Right cardiac atrium (tissue), 5 donors: ENCODE measurements at regions not wholly inside any gene's neighbourhood (a gene's known extent, or its start where the extent isn't known, plus 50 kb on each side); places are given as distances from the start of the nearest gene placed in this dataset.

Experiments
- ATAC-seq, 2 donors: fragments of 200-7000 bp; cut with Tn5 transposase; one replicate each; pipeline versions ENCODE4 v1.8.0 to v1.9.1; 2020; ENCODE audit warnings: moderate library complexity in 2 of 2, mild to moderate bottlenecking in 1 of 2
- DNase-seq, 3 donors: peaks; one replicate each; pipeline ENCODE4 v3.0.0-alpha.2; 2020
- H3K27ac ChIP-seq: one replicate; pipeline ENCODE4 v1.5.1; 2013; ENCODE audit warnings: mild to moderate bottlenecking, low read length, control low read depth, moderate library complexity
- H3K27me3 ChIP-seq: one replicate; pipeline ENCODE4 v1.6.1; 2013; ENCODE audit not compliant: control insufficient read depth, insufficient read depth
- H3K4me1 ChIP-seq: one replicate; pipeline ENCODE4 v1.6.1; 2013; ENCODE audit warnings: low read length; ENCODE audit not compliant: control insufficient read depth, insufficient read depth
- H3K4me3 ChIP-seq: one replicate; pipeline ENCODE4 v1.5.1; 2013; ENCODE audit warnings: low read length, control low read depth
- H3K9me3 ChIP-seq: one replicate; pipeline ENCODE4 v1.6.1; 2013; ENCODE audit warnings: low read length; ENCODE audit not compliant: control insufficient read depth
- WGBS: extraction: QIAGEN DNeasy Blood & Tissue Kit; methylation state at CpG from one replicate; pipeline ENCODE4 v1.1.7; 2013; 5-methylcytosine and 5-hydroxymethylcytosine counted together
- intact Hi-C, 4 donors: fragments of 100-400 bp; cut with DNase I; formaldehyde crosslinking; loops; one replicate each; pipeline versions ENCODE4 v1.11.0 to v1.14.0; 2022 to 2023
- donor health status: healthy with polysubstance abuse.
- donor health status: DM: no; HTN: yes; CAD: no.
- donor health status: DM: no; HTN: no; CAD: no.
- donor health status: DM: no; HTN: yes; CAD: no; lungs with severe emphysema.
- donor health status: DM: yes; HTN: yes; CAD: no.

DNA sequence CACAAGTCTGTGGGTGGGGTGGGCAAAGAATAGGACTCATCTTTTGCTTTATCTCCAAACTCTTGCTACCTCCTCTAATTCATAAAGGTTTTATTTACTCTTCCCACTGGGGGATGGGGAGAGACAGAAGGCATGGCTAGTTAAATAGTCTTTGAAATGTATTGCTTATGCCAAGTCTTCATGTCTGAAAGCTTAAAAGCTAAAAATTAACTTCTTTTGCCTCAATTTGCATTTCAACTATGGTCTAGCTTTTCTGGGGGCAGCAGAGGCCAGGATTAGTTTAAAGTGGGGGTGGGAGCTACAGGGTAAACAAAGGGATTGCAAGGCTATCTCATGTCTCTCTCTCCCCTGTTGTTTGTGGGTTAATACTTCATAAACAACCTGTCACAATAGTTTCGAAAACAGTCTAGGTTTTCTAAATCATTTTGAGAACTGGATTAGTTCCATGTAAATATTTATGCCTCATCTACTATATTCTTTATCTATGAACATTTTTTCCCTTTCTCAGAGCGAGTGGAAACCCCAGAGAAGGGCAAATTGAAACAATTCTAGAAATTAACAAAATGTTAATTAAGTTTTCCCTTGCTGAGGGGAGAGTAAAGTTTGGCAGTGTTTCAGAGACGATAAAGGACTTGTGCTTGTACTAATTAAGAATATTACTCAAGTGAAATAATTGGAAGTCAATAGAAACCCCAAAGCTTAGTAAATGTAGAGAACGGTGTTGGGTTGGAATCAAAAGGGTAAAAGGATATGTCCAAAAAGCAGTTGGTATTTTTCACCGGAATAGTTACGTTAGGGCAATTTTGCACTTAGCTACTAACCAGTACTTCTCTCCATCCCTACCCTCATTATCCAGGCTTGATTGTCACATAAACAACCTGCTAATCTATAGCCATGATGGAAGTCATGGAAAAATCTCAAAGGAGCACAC is 182.2 kb downstream of the GIPC2 start:
- H3K4me3 ChIP-seq: no peak overlapping the region
- H3K27me3 ChIP-seq: no peaks in the 10 kb centered on the region
- WGBS: 70% methylated on average over 6 of the region's 6 CpGs
- ATAC-seq: no peak
- H3K9me3 ChIP-seq: no peaks in the 10 kb centered on the region
- intact Hi-C loops: no loop called here
- H3K27ac ChIP-seq: no peak overlapping the region
- H3K4me1 ChIP-seq: no peaks in the 10 kb centered on the region
- no peak for DNase-seq

DNA sequence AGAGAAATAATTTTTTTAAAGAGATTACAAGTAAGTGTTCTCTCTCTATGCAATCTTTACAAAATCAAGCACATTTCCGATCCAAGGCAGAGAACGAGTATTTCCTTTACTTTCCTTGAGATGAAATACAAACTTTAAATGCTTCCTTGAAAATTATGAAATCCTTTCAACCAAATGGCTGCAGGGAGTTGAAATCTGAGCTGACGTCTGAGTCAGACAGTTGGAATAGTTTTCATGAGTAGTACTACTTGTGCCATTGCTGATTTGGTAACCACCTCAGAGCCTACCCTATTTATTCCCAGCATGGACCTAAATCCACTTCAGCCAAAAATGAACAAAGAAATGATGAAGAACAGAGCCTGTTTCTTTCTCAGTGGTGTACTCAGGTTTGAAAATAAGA is 183.6 kb downstream of the GIPC2 start:
- H3K9me3 ChIP-seq: no peaks in the 10 kb centered on the region
- H3K4me1 ChIP-seq: no peaks in the 10 kb centered on the region
- H3K4me3 ChIP-seq: no peak overlapping the region
- ATAC-seq (peak; percentile 78 to 79), DNase-seq (no peak)
- H3K27me3 ChIP-seq: no peaks in the 10 kb centered on the region
- WGBS: 58% methylated on average over 3 of the region's 3 CpGs
- intact Hi-C loops: no loop called here
- H3K27ac ChIP-seq: no peak overlapping the region

DNA sequence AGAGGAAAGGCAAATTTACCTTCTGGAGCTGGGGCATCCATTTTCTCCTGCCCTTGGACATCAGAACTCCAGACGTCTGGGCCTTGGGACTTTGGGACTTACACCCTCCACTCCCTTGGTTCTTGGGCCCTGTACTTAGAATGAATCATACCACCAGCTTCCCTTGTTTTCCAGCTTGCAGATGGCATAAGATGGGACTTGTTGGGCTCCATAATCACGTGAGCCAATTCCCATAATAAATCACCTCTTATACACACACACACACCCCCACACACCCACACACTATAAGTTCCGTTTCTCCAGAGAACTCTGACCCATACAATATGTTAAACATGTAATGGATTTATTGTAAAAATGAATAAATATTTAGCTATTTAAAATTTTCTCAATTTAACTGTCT is 185.7 kb downstream of the GIPC2 start:
- DNase-seq: no peak
- Histone ChIP-seq H3K9me3 (no peaks in the 10 kb centered on the region), H3K27ac (no peak overlapping the region), H3K4me1 (no peaks in the 10 kb centered on the region), H3K4me3 (no peak overlapping the region), H3K27me3 (no peaks in the 10 kb centered on the region)
- intact Hi-C loops: no loop called here
- WGBS: 57% methylated on average over 3 of the region's 3 CpGs
- ATAC-seq: no peak

DNA sequence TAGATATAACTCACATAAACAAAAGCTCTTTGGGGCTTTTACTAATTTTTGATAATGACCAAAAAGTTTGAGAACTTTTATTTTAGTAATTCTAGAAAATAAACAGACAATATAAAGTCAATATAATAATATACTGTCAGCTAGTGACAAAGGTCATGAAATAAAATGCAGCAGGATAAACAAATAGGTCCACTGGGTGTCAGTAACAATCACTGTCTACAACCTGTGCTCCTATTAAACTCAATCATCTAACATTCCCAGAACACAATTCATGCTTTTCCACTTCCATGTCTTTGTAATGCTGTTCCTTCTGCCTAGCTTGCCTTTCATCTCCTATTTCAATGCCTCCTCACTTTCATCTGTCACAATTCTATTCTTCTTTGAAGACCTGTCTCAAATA is 186.1 kb downstream of the GIPC2 start:
- Histone ChIP-seq H3K4me1 (no peaks in the 10 kb centered on the region), H3K9me3 (no peaks in the 10 kb centered on the region), H3K4me3 (no peak overlapping the region), H3K27ac (no peak overlapping the region), H3K27me3 (no peaks in the 10 kb centered on the region)
- intact Hi-C loops: no loop called here
- no peak for ATAC-seq
- no peak for DNase-seq

DNA sequence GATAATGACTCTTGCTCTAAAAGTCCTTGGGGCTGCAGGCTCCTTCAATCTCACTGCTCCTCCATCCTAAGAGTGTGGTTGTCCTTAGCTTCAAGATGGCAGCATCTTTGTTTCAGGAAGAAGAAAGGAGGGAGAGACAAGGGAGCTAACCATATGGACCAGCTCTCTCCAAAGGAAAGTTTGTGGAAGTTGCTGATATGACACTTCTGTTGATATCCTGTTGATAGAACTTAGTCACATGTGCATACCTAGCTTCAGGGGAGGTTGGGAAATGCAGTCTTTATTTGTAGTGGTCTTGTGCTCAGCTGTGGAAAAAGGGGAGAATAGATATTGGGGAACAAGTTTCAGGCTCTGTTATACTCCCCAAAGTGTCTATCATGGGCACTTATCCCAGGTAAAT is 186.9 kb downstream of the GIPC2 start:
- Histone ChIP-seq H3K9me3 (no peaks in the 10 kb centered on the region), H3K27ac (no peak overlapping the region), H3K27me3 (no peaks in the 10 kb centered on the region), H3K4me1 (no peaks in the 10 kb centered on the region), H3K4me3 (no peak overlapping the region)
- no peak for ATAC-seq
- intact Hi-C loops: no loop called here
- DNase-seq: no peak

DNA sequence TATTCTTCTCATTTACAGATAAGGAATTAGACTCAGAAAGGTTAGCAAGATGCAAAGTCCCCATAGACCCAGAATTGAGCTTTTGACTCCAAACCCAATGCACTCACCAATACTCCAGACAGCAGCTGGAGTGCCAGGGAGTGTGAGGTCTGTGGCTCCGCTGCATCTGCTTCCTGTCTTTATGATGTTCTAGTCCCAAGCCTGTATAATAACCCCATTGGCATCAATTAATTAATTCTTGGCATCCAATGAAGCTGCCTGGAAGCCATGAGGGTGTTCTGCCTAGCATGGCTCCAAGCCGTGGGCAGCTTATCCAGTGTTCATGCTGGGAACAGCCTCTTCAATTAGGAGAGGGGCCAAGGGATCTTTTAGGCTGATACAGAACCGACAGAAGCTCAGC is 188.7 kb downstream of the GIPC2 start:
- H3K4me3 ChIP-seq: no peak overlapping the region
- DNase-seq (no peak), ATAC-seq (no peak)
- H3K27me3 ChIP-seq: no peaks in the 10 kb centered on the region
- intact Hi-C loops: no loop called here
- H3K9me3 ChIP-seq: no peaks in the 10 kb centered on the region
- 32% methylated on average over 3 of the region's 3 CpGs for WGBS
- no peaks in the 10 kb centered on the region for H3K4me1 ChIP-seq
- no peak overlapping the region for H3K27ac ChIP-seq

DNA sequence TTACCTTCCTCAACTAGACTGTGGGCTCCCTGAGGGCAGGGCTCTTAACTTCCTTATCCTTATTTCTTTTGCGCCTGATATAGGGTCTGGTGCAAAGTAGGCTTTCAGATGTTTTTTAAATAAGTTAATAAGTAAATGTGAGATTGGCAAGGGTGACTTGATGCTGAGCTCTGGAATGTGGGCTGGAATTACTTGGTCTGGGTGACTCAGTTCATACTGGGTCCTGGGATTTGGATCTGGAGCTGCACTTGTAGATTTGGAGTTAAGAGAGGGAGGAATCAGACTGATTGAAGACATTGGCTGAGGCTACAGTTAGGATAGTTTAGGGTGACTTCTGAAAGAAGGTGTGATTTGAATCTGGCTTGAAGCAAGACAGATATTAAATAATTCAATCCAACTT is 190.9 kb downstream of the GIPC2 start:
- Histone ChIP-seq H3K9me3 (no peaks in the 10 kb centered on the region), H3K27ac (no peak overlapping the region), H3K4me1 (no peaks in the 10 kb centered on the region), H3K4me3 (no peak overlapping the region), H3K27me3 (no peaks in the 10 kb centered on the region)
- ATAC-seq: no peak
- intact Hi-C loops: no loop called here
- DNase-seq: no peak
- WGBS: 83% methylated on average over 1 of the region's 1 CpG

DNA sequence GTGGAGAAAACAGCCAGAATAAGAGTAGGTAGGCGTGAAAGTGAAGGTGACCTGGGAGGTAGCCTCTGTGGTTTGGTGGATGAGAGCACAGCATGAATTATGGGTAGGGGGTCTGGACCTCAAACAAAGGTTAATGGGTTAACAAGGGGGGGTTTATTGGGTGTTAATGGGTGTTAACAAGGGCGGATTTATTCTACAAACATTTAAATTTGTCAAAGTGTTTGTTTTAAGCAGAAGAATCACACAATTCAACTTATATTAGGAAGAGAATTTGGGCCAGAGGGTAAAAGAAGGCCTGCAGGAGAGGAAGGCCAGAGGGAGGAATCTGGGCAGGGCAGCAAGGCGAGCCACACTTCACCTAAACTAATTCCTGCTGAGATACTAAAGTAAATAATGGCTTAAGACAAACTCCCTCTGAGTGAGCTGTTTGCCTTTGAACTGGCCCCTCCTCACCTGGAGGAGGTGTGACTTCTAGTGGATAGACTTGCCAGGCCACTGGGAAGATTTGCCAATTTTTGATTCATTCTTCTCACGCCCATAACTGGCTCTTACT is 191.7 kb downstream of the GIPC2 start:
- Histone ChIP-seq H3K4me1 (no peaks in the 10 kb centered on the region), H3K9me3 (no peaks in the 10 kb centered on the region), H3K4me3 (no peak overlapping the region), H3K27ac (no peak overlapping the region), H3K27me3 (no peaks in the 10 kb centered on the region)
- intact Hi-C loops: no loop called here
- ATAC-seq (peak in 1 of 2 donors; percentile 43), DNase-seq (no peak)
- WGBS: 31% methylated on average over 4 of the region's 4 CpGs

DNA sequence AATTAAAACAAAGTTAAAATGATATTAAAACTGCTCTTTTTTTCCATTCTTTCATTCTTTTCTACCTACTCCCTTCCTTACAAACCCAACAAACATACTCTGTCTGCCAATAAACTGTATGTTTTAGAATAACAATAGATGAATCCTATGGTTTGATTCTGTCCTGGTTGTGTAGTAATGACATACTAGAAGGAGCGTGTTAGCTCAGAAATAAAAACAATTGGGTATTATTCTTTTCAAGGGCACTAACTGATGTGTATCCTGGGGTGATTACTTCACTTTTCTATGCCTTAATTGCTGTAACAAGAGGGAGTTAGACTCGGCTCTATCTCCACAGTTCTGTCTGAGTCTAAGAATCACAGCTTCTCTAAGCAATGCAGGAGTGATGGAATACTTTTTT is 194.4 kb downstream of the GIPC2 start:
- intact Hi-C loops: no loop called here
- no peak for ATAC-seq
- no peak for DNase-seq
- H3K4me1 ChIP-seq: no peaks in the 10 kb centered on the region
- WGBS: 66% methylated on average over 2 of the region's 2 CpGs
- H3K27me3 ChIP-seq: no peaks in the 10 kb centered on the region
- H3K27ac ChIP-seq: no peak overlapping the region
- H3K9me3 ChIP-seq: no peaks in the 10 kb centered on the region
- H3K4me3 ChIP-seq: no peak overlapping the region

DNA sequence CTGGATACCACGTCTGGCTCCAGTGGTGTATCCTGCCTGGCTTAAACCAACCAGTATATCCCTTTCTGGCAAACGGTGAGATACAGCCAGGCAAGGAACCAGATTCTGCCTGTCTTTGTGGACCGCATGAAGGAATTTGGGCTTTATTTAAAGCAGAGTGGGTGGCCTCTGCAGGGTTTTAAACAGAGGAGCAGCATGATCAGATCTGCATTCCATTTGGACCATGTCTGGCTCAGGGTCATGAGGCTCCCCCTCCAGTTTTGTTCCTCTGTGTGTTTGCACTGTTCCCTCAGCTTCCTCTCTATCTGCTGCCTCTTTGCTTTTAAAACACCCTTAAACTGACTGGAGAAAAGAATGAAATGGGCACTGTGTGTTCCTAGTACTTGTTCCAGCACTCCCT is 195.0 kb downstream of the GIPC2 start:
- no peaks in the 10 kb centered on the region for H3K27me3 ChIP-seq
- H3K4me1 ChIP-seq: no peaks in the 10 kb centered on the region
- H3K9me3 ChIP-seq: no peaks in the 10 kb centered on the region
- H3K27ac ChIP-seq: no peak overlapping the region
- no peak for ATAC-seq
- no peak overlapping the region for H3K4me3 ChIP-seq
- WGBS: 39% methylated on average over 3 of the region's 3 CpGs
- intact Hi-C loops: no loop called here
- DNase-seq: no peak

DNA sequence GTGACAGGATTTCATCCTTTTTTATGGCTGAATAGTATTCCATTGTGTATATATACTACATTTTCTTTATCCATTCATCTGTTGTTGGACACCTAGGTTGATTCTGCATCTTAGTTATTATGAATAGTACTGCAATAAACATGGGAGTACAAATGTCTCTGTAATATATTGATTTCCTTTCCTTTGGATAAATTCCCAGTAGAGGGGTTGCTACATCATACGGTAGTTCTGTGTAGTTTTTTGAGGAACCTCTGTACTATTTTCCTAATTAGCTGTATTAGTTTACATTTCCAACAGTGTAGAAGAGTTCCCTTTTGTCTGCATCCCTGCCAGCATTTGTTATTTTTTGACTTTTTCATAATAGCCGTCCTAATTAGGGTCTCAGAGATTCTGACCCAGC is 201.3 kb downstream of the GIPC2 start:
- Histone ChIP-seq H3K9me3 (no peaks in the 10 kb centered on the region), H3K27me3 (no peaks in the 10 kb centered on the region), H3K4me3 (no peak overlapping the region), H3K4me1 (no peaks in the 10 kb centered on the region), H3K27ac (no peak overlapping the region)
- intact Hi-C loops: no loop called here
- DNase-seq (no peak), ATAC-seq (no peak)
- 62% methylated on average over 2 of the region's 2 CpGs for WGBS
